GM12892 (cell line): ENCODE measurements at regions not wholly inside any gene's neighbourhood (a gene's known extent, or its start where the extent isn't known, plus 50 kb on each side); places are given as distances from the start of the nearest gene placed in this dataset.
"Not testable (repeated sequence)": the region's sequence is repeated elsewhere in the genome, so short reads cannot be mapped to it uniquely, and the experiment has no call there.

ENCODE experiments used
- DNase-seq: peaks from one replicate; pipeline ENCODE4 v3.0.0; 2011; ENCODE audit not compliant: insufficient read length
- FAIRE-seq: peaks from 2 replicates; lab custom pipeline; 2011; peaks lifted over from hg19 to GRCh38; lab: Jason Lieb, UNC
- POLR2A ChIP-seq: IDR thresholded peaks from 2 replicates; pipeline ENCODE4 v1.6.1; 2011; ENCODE audit warnings: low read depth, low read length, control low read depth
- POLR2AphosphoS5 ChIP-seq: IDR thresholded peaks from 2 replicates; pipeline ENCODE4 v1.6.1; 2011; ENCODE audit warnings: low read depth, low read length, control low read depth
- TAF1 ChIP-seq: IDR thresholded peaks from 2 replicates; pipeline ENCODE4 v1.6.1; 2011; ENCODE audit warnings: low read depth, mild to moderate bottlenecking, control low read depth, low read length, borderline replicate concordance

DNA sequence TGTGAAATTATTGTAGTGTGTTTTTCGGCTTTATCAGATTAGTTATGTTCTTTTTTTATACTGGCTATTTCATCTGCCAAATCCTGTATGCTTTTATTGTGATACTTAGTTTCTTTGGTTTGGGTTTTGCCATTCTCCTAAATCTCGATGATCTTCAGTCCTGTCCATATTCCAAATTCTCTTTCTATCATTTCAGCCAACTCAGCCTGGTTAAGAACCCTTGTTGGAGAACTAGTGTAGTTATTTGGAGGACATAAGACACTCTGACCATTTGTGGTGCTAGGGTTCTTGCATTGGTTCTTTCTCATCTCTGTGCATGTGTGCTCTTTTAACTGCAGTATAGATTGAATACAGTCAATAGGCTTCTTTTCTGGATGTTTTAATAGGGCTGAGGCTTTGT lies 187.0 kb upstream of the CCNH start:
- TF ChIP-seq POLR2AphosphoS5, result no peak
- no peak for TF ChIP-seq TAF1
- TF ChIP-seq POLR2A, result no peak
- FAIRE-seq (no peak), DNase-seq (no peak)

DNA sequence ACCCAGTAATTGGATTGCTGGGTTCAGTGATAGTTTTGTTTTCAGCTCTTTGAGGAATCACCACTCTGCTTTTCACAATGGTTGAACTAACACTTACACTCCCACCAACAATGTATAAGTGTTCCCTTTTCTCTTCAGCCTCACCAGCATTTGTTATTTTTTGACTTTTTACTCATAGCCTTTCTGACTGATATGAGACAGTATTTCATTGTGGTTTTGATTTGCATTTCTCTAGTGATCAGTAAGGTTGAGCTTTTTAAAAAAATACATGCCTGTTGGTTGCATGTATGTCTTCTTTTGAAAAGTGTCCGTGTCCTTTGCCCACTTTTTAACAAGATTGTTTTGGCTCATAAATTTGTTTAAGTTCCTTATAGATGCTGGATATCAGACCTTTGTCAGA lies 185.7 kb upstream of the CCNH start:
- no peak for TF ChIP-seq POLR2A
- TF ChIP-seq POLR2AphosphoS5, result no peak
- TF ChIP-seq TAF1, result no peak
- FAIRE-seq, result no peak
- DNase-seq, result no peak

DNA sequence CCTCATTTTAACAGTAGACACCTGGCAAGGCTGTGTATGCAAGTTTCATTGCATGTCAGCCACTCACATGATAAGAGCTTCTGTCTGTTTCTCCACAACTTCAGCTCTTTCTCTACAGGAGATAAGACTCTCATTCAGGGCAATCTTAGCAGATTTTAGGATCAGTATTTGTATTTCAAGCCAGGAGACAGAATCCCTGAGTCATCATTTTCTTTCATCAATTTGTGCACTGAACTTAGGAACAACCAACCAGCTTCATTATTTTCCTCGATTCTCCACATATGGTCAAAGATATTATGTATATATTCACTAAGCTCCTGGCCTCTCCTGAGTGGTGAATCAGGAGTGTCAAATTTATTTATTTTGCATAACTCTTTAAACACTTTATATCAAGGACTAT lies 181.8 kb upstream of the CCNH start:
- FAIRE-seq (no peak), DNase-seq (no peak)
- TF ChIP-seq POLR2A (no peak), TAF1 (no peak)

DNA sequence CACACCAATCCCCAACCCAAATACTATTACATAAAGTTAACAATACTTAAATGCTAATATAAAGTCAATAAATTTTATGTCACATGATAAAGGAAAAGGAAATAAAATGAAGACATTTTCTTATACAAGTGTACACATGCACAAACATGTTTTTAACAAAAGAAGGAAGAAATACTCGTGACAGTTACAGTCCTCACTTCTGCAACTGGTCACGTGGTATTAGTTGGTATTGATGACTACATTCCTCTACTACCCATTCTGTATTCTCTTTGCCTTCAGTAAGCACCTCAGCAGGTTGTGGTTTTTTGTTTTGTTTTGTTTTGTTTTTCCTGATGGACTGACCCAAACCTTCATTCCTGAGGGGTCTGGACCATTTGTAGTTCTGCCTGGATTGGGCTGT lies 176.9 kb upstream of the CCNH start:
- no peak for DNase-seq
- no peak for FAIRE-seq
- no peak for TF ChIP-seq TAF1
- TF ChIP-seq POLR2AphosphoS5, result no peak
- TF ChIP-seq POLR2A, result no peak

DNA sequence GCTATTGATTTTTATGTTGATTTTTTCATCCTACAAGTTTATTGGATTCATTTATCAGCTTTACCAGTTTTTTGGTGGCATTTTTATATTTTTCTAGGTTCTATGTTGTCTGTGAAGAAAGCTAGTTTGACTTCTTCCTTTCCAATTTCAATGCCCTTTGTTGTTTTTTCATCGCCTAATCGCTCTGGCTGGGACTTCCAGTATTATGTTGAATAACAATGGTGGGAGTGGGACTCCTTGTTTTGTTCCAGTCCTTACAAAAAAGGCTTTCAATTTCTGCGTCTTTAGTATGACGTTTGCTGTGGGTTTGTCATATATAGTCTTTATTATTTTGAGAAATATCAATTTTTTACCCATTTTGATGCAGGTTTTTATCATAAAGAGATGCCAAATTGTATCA lies 175.6 kb upstream of the CCNH start:
- no peak for FAIRE-seq
- no peak for DNase-seq
- no peak for TF ChIP-seq POLR2AphosphoS5
- no peak for TF ChIP-seq TAF1
- no peak for TF ChIP-seq POLR2A

DNA sequence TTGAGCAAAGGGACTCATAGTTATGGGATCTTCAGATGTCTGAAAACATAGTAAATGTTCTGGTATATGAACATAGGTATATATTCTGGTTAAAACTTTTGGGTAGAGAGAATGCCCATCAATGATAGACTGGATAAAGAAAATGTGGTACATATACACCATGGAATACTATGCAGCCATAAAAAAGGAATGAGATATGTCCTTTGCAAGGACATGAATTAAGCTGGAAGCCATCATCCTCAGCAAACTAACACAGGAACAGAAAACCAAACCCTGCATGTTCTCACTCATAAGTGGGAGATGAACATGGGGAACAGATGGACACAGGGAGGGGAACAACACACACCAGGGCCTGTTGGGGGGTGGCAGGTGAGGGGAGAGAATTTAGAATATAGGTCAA lies 171.0 kb upstream of the CCNH start:
- not testable (repeated sequence) for DNase-seq, FAIRE-seq

DNA sequence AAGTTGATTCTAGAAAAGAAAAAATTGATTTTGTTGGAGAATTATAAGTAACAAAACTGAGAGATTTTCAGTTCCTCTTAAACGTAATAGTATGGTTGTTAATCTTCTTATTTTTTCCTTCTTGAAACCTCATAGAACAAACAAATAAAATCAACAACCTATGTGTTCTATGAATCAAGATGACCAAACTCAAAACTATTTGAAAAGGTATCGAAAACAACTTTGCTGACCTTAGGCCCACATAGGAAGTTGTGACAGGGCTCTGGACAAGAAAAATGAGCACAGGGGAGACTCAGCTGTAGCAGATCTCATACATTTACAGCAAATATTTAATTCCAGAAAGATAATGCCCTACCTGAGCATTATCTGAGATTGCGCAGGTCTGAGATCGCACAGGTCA lies 169.4 kb upstream of the CCNH start:
- DNase-seq (no peak), FAIRE-seq (no peak)
- TF ChIP-seq POLR2A, result no peak
- no peak for TF ChIP-seq POLR2AphosphoS5
- no peak for TF ChIP-seq TAF1

DNA sequence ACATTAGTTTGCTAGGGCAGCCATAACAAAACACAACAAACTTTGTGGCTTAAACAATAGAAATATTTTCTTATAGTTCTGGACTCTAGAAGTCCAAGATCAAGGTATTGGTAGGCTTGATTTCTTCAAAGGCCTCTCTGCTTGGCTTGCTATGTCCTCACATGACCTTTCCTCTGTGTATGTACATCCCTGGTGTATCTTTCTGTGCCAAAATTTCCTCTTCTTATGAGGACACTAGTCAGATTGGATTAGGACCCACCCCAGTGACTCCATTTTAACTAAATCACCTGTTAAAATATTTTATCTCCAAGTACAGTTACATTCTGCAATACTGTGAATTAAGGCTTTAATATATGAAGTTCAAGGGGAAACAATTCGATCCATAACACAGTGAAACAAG lies 168.9 kb upstream of the CCNH start:
- no peak for TF ChIP-seq POLR2AphosphoS5
- TF ChIP-seq POLR2A, result no peak
- no peak for TF ChIP-seq TAF1
- FAIRE-seq, result no peak
- no peak for DNase-seq

DNA sequence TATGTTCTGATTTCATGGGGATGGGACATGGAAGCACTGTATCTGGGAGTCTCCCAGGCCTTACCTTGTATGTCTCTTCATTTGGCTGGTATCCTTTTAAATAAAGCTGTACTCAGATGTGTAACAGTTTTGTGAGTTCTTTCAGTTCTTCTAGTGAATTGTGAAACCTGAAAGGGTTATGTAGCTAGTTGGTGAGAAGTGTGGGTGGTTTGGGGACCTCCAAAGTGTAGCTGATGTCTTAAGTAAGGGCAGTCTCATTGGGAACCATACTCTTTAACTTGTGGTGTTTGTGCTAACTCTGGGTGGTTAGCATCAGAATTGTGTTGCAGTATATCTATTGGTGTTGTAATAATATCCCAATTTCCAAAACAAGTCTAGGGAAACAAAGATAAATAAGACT lies 166.9 kb upstream of the CCNH start:
- no peak for FAIRE-seq
- no peak for DNase-seq
- TF ChIP-seq TAF1 (no peak), POLR2AphosphoS5 (no peak), POLR2A (no peak)

DNA sequence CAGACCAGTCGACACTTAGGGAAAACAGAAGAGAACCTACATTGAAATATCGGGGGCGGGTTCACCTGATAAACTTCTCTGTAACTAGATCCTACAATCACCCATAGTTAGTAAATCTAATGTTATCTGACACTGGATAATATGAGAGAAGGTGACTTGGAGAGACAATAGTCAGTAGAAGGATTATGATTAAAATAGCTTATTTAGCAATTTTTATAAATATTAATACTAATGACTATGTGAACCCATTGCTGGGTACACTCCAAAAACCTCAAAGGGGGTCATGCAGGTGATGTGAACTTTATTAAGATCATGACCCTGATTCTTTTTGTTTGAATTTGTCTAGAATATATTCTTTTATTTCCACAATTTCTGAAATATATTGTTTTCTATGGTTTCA lies 164.1 kb upstream of the CCNH start:
- TF ChIP-seq POLR2AphosphoS5 (no peak), POLR2A (no peak), TAF1 (no peak)
- DNase-seq, result no peak
- FAIRE-seq, result no peak

DNA sequence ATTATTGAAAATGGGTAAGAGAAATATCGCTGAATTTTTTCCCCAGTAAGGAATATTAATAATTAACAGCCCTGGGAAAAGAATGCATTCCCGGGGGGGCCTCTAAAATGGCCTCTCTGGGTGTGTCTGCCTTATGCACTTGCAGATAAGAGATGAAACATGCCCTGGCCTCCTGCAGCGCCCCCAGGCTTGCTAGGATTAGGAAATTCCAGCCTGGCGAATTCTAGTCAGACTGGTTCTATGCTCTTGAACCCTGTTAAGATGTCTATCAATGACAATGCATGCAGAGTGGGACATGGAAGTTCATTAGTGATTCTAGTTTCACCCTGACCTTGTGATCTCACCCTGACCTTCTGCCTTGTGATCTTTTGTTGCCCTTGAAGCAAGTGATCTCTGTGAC lies 163.6 kb upstream of the CCNH start:
- not testable (repeated sequence) for DNase-seq, FAIRE-seq

DNA sequence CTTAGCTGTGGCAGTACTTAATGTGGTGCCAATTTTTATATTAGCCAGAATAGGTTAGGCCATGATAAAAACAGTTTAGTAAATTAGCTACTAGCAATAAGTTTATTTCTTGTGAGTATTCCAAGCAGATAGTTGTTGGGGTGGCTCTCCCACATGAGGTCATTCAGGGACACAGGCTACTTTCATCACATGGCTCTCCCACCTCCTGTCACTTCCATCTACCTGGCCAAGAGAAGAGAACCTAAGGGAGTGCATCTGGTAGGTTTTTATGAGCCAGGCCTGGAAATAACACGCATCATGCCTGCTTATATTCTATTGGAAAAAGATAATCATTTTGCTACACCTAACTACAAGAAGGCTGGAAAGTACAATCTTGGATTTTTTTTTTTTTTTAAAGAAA lies 161.4 kb upstream of the CCNH start:
- DNase-seq (no peak), FAIRE-seq (no peak)
- TF ChIP-seq POLR2AphosphoS5, result no peak
- no peak for TF ChIP-seq POLR2A
- no peak for TF ChIP-seq TAF1

DNA sequence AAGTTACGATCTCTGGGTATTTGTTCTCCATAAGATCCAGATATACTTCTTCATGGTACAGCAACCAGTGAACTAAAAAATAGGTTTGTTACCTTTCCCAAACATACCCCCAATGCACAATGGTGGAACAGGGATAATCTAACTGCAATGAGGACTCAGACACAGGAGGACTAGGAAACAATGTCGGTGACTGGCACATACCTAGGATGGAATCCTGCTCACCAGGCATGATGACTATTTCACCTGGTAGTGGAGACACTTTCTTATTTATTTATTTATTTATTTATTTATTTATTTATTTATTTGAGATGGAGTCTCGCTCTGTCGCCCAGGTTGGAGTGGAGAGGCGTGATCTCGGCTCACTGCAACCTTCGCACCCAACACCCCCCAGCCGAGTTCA lies 159.9 kb upstream of the CCNH start:
- no peak for DNase-seq
- no peak for TF ChIP-seq TAF1
- no peak for TF ChIP-seq POLR2AphosphoS5
- TF ChIP-seq POLR2A, result no peak
- no peak for FAIRE-seq
